ENCODE measurements at regions not wholly inside any gene's neighbourhood (a gene's known extent, or its start where the extent isn't known, plus 50 kb on each side); places are given as distances from the start of the nearest gene placed in this dataset.

DNA sequence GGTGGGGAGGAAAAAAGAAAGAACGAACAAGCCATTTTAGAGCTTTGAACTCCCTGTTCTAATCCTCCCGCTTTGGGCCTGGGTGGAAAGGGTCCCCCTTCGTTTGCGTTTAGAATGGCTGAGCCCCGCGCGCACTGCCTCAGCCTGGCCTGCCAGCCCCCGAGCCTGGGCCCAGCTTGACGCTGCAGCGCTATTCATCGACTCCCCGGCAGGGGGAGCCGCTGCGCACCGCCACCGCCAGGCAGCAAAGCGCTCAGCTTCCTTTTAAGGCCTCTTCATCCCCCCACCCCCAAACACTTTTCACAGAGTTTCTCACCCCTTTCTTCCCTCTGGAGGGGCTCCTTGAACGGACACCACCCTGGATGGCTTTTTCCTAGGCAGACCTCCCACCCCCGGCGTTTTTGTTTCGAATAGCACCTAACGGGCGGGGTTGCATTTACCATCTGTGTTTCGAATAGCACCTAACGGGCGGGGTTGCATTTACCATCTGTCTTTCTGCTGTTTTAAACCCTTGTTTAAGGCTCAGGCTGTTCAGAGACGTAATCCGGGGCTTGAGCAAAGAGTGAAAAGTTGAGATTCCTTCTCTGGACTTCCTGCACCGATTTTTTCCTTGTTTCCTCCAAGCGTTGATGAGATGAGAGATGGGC lies 56.4 kb upstream of the PIWIL1 start:
- DNase-seq (ENCODE audit: low read depth), result no peak
- peak; percentile 21 for TF ChIP-seq CTCF (IDR thresholded peaks at IDR 0.05; ENCODE audit: insufficient read depth, low read length)
- H3K4me3 ChIP-seq (ENCODE audit: low read depth, low read length), result no peak overlapping the region

DNA sequence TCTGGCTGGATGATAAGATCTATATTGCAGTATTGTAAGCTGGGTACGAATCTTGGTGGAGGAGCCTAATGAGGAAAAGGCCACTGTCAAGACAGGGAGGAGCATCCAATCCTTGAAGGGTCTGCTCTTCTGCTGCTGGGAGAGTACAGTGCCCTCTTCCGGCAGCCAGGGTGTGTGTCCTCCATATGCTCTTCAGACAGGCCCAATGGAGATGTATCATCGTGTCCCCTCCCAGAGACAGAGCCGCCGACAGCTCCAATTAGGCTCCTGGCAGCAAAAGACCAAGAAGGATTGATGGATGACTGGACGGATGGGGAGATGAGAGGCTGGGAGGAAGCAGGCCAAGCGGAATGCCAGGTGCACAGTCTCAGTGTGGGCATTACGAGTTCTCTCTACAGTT lies 51.6 kb upstream of the PIWIL1 start:
- TF ChIP-seq CTCF (IDR thresholded peaks at IDR 0.05; ENCODE audit: insufficient read depth, low read length), result no peak
- no peak for DNase-seq (ENCODE audit: low read depth)
- H3K4me3 ChIP-seq (ENCODE audit: low read depth, low read length), result no peak overlapping the region

DNA sequence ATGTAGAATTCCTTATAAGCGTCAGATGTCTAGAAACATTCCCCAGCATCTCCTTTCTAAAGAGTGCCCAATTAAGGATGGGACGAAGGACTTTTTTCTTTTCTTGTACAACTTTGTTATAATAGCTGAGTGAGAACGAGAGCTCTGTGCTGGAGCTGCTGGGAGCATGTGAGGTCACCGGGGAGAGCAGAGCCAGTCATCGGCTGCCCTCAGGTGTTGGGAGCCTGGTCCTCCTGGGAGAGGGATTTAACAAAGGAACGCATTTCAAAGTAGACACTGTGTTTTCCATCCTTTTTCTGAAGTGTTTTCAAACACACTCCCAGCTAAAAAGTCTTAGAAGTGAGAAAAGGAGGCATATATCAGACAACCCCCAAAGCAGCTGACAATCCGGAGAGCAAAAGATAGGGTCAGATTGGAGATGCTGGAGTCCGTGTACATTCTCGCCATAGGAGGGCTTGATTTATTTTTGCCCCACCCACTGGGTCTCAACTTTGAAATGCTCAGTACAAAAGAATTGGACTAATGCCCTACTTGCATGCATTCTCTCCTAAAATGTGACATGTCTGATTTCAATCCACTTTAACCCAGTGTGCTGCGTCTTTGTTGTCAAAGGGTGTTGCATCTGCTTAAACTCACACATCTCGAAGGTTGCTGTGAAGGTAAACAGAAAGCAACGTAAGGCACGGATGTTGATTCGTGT lies 50.8 kb upstream of the PIWIL1 start:
- DNase-seq (ENCODE audit: low read depth), result no peak
- TF ChIP-seq CTCF (IDR thresholded peaks at IDR 0.05; ENCODE audit: insufficient read depth, low read length), result no peak
- no peak overlapping the region for H3K4me3 ChIP-seq (ENCODE audit: low read depth, low read length)

Data from fibroblast of the aortic adventitia (primary cell).